ENCODE measurements at regions not wholly inside any gene's neighbourhood (a gene's known extent, or its start where the extent isn't known, plus 50 kb on each side); places are given as distances from the start of the nearest gene placed in this dataset.

DNA sequence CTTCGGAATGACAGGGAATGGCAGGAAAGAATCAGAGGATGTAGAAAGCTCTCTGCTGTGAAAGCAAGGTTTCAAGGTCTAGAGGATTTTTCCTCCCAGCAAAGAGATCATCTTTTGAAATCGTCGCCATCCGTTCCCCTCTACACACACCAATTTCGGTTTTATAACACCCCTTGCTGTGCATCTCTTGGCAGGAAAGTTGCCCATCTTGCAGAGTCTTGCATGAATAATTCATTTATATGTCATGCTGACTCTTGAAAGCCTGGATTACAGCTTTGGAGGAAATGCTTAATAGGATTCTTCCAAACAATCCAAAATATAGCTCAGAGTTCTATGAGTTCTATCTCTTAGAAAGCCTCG is 262.7 kb downstream of the CHL1 start:
- DNase-seq = no peak

DNA sequence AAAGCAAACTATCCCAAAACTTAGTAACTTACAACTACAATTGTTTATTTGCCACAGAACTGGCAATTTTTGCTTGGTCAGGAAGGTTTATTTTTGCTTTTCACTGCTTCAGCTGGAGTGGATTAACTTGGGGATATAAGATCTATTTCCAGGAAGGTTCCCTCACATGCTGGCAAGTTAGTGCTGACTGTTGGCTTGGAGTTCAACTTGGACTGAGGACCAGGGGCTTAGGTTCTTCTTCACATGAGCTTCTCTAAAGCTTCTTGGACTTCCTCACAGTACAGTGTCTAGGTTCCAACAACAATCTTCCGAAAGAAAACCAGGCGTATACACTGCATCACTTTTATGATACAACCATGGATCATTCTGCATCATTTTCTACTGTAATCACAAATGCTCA is 264.4 kb downstream of the CHL1 start:
- DNase-seq = no peak

DNA sequence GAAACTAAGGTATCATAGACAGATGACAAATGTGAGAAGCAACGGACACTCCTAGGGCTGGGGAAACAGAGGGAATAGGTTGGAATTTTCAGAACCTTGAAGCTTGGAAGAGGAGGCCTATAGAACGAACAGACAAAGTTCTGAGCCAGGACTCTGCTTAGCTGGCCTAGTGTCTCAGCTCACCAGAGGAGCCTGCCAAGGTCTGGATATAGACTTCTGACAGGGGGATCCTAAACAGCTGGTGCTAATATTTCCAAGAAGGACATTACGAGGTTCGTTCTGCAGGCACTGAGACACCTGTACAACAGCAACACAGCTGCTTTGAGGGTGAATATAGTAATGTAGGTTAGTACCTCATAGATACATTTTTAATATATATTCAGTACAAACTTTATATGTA is 266.3 kb downstream of the CHL1 start:
- DNase-seq = no peak

DNA sequence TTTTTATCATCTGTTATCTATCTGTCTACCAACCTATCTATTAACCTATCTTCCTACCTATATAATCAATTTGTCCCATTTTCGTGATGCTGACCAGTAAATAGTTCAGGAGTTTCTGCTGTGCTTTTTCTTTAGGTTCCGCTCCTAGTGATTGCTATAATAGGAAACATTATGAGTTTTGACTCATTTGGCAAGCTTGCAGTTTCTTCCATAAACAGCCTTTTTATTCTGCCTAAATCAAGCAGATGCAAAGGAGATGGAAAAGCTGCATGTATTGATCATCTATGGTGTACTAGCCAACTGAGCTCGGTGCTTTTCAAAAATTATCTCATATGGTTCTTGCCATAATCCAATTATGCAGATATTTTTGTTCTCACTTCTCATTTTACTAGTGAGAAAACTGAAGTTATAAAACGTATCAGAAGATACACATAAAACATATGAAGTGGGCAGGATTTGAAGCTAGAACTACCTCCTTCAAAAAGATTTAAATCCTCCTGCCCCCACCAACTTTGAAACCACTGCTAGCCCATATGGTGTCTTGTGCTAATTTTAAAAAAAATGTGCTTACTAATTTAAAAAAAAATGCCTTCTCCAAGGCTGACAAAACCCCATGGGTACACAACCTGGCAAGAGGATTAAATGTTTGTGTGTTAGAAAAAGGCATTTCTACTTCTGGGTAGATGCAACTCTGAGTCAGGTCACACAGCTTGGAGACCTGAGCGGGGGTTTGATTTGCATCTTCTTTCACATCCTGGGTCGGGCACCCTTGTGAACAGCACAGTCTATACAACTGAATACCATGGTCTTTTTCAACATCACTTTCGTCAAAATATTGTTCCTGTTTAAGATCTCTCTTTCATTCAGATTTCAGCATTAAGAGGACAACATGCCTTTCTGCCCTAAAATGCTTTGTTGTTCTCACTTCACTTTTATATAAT is 267.0 kb downstream of the CHL1 start:
- DNase-seq = no peak

DNA sequence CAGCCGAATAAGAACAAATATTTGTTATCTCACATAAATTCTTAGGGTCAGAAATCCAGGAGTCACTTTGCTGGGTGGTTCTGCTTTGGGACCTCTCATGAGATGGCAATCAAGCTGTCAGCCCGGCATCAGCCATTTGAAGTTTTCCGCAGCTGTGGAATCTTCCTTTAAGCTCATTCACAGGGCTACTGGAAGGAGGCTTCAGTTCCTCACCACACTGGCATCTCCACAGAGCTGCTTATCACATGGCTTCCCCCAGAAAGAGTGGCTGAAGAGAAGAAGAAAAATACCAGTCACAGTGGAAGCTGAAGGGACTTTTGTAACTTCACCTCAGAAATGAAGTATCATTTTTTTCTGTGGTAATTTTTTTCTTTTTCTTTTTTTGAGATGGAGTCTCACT is 267.7 kb downstream of the CHL1 start:
- no peak for DNase-seq

DNA sequence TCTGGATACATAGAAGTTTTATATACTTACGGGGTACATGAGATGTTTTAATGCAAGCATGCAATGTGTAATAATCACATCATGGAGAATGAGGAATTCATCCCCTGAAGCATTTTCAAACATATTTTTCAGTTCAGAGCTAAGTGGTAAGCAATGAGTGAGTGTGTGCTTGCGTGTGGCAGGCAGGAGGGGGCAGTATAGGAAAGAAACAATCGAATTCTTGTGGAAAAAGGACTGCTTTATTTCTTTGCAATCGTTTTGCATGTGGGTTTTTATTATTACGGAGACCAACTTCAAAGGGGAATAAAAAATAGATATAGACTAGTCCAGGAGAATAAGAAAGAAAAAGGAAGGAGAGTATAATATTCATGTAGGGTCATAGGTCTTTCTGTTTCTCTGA is 271.6 kb downstream of the CHL1 start:
- no peak for DNase-seq

DNA sequence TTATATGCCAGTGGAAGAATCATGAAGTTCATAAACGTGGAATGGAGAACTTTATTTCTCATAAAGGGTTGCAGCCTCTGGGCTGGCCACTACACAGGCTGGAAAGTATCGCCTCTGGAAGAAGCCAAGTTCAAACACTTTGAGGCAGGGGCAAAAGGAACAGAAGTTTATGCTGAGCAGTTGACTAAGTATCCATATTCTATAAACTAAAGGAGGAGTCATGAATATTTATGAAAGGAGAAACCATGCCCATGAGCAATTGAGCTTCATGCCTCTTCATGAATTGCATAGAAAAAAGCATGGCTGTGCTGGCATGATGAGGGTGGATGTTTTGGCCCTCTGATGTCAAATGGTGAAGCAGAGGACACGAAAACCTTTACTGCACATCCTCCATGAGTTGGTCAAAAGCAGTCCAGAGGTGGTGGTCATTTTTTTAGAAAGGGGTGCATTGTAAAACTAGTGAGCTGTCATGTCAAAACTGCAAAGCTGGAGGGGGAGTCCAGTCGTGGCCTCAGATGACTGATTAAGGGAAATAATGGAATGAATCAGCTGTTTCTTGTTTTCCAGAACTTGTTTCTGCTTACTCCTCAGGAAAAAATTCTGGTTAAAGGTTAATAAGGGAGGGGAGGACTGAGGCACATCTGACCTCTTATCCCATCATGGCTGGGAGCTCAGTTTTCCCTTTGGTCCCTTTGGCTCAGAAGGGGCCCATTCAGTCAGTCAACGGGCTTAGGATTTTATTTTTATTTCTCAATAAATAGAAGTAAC is 276.7 kb downstream of the CHL1 start:
- DNase-seq = no peak

DNA sequence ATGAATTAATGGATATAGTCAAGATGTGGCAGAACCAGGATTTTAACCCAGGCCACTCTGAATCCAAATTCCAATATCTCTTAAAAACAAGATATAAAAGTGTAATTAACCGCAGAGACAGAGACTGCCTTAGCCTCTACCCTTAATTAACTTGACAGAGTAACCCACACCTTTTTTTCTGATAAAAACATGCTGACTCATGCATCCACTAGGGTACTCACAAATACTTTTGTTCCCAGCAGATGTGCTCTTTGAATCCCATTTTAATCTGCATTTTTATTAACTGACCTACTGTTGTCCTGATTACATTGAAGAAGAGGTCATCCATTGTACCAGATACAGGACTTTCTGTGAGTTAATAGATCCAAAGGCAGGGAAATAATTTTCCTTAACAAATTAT is 278.3 kb downstream of the CHL1 start:
- DNase-seq = no peak

DNA sequence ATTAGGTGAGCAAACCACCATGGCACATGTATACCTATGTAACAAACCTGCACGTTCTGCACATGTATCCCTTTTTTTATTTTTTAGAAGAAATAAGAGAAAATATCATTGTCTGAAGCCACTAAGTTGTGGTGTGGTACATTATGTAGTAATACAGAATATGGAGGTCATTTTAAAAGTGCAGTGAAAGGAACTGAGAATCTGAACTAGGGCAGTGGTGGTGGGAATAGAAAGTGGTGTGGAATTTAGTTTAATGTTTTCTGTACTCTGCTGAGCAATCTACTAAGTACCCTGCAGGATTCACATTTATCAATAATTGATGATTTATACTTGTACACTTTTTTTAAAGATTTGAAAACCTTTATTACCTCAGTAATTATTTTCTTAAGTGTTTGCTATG is 283.5 kb downstream of the CHL1 start:
- DNase-seq = no peak

DNA sequence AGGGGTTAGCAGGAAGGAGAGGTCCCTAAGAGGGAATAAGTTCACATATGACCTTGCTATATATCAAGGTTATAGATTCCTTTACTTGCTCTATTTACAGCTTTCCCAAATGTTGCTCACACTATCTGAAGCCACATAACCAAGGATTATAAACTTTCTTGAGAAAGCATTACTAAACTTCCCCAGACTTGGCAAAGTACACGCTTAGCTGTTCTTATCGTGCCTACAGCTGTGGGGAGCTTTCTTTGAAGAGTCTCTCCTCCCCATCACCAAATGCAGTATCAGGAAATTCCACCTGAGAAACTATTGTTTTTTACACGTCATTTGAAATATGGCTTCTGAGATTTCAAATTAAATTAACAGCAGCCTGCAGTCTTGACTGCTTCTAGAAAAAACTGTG is 284.5 kb downstream of the CHL1 start:
- DNase-seq = no peak

DNA sequence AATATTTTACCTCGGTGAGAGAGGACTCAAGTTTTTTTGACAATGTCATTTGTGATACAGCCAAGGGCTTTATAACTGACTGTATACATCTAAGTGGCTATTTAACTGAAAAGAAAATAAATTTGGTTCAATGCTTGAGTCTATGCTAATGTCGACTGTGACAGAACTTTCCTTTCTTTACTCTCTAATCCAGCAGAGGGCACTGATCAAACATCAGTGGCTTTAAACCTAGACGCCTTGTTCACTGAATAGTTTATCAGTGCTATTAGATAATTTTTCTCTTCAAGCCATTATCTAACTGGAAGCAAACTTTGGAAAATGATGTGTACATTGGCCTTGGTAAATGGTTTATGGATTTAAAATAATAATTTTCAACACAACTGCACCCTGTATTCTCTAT is 285.1 kb downstream of the CHL1 start:
- no peak for DNase-seq

DNA sequence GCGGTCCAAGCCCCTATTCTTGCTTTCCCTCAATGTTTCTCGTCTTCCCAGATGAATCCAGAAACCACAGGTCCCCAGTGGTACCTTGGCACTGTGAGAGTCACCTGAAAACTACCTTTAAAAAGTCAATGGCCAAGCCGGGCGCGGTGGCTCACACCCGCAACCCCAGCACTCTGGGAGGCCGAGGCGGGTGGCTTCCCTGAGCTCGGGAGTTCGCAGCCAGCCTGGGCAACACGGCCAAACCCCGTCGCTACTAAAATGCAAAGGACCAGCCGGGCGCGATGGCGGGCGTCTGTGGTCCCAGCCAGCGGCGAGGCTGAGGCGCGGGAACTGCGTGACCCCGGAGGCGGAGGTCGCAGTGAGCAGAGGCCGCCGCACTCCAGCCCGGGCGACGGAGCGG is 285.9 kb downstream of the CHL1 start:
- DNase-seq = no peak

DNA sequence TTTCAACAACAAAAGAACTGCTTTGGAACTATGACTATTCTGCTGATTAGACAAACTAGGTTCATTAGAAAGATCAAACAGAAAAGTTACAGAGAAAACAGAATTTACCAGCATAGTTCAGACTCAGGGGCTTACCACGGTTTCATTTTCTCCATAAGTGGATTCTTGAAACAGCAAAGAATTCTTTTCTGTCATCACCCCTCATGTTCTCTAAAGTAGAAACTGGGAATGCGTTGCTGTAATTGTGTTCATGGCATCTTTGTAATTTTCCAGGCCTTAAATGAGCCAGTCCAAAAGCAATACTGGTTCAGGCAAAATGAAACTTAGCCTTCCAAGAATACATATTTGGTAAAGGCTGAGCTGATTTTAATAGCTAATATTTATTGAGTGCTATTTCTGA is 287.8 kb downstream of the CHL1 start:
- DNase-seq = no peak

DNA sequence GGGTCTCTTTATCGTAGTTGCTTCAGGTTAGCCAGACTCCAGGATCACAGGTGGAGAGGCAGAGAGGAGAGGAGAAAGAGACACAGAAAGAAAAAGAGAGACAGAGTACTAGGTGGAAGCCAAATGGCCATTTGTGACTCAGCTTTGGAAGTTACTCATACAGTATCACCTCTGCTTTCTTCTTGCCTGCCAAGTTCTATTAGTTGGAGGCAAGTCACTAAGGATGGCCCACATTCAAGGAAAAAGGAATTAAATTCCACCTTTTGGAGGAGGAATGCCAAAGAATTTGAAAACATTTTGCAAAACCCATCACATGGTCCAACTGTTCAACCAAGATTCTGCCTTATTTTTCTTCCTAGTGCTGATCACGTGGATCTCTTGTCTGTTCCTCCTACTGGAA is 291.1 kb downstream of the CHL1 start:
- DNase-seq = no peak

DNA sequence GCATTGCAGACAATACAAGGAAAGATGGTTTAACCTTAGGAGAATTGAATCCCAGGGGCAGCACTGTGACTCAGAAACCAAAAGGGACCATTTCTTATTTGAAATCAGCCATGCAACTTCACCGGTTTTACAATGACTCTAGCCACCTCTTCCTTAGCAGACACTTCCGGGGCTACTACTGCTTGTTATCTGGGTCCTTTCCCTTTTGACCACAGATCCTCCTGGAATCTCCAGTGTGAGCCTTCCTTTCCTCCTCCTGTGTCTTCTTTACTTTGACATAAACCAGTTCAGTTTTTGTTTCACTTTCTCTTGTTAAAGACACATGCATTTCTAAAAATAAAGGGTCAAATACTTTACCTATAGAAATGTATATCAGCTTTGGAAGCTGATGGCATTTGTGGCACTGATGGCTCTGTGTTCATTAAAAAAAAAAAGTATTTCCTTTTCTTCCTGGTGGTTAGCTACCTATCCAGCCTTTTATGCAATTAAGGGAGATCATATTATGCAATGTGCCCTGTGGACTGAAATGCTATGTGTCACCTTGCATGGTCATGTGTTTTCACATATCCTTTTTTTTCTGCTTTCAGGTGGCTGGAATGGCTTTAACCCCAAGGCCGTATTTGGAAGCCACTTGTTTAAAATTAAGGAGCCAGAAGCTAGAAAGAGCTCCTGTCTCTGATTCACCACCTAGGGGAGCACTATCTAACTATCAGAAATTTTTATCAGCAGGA is 296.2 kb downstream of the CHL1 start:
- no peak for DNase-seq

DNA sequence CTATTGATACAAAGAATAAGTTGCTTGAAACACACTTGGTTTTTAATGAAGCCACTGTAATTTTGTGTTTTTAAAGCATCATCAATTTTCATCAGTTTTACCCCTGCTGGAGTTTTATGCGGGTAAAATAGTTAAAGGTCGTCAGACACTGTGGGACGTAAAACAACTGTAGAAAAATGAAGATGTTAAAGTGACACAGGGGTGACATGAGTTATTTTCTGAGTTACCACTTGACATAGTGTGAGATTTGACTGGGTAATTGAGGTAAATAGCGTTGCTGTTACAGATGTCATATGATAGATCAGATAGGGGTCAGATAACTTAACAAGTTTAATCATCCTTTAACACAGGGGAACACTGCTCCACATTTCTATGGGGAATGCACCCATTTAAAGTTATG is 297.6 kb downstream of the CHL1 start:
- no peak for DNase-seq

DNA sequence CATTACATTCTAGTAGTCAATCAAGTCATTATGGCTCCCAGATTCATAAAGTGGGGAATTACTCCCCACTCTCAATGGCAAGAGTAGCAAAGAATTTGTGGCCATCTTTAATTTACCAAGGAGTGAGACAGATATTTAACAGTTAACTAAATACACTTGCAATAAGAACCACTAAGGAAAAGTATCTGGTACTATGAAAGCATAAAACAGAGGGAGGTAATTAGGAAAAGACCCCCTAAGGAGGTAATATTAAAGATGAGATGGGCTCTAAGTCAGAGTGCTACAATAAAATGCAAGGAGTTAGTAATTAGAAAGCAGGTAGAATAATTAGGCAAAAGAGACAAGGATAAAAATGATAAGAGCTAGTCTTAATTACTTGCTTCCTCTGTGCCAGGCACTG is 301.9 kb downstream of the CHL1 start:
- DNase-seq = no peak

DNA sequence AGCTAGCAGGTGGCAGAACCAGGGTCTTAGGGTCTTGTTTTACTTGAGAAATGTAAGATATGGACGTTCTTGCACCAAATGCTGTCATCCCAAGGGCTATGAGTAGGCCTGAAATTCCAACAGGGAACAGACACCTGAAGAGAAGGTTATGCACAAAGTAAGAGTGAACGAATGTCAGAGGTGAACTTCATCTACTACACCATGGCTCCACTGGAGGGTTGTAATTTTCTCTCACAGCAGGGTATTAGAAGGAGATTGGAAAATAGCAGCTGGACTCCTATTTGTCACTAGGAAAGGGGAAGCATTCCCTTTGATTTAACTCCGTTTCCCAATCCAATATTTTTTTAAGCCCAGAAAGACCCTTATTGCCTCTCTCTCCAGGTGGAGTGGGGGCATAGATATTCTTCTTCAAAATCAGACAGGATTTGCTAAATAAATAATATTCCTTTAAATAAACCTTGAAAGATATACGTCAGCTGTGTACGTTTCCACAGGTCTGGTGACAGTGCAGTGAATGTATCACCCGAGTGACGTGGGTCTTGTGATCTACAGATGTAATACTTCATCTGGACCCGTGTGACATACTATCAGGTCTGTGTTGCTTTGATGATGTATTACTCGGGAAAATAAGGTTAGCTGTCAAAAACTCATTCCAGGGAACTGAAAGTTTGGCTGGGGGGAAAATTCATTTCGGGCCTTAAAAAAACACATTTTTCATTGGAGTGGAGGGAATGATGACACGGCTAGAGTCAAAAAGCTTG is 302.6 kb downstream of the CHL1 start:
- no peak for DNase-seq

DNA sequence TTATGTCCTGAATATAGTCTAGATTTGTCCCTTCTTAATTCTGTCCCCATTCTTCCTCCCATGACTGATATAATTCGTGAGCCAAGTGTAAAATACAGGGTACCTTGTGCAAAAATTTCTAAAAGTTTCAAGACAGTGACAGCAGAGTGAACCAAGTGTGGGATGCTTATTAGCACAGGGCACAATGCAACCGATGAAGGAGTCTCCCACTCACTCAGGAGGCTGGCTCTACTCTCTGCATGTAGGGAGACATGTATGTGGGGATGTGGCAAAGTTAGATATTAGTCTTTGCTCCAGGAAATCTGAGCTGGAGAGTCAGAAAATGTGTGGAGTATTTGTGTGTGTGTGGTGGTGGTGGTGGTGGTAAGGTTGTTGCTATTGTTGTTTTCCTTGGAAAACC is 305.9 kb downstream of the CHL1 start:
- no peak for DNase-seq

DNA sequence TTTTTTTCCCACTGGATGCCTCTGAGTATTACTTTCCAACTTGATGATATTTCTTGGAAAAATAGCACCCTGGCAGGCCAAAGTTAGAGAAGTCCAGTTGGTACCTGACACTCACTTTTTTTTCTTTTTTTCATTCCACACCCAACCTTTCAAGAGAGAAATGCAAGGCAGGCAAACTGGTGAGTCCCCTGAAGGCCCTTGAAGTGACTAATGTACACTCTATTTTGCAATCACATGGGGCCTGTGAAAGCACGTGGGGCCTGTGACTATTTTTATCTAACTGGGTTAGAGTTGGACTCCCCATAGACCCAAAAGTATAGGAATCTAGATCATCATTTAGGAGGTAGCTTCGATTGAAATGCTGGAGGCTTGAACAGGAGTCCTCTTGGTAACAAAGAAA is 316.7 kb downstream of the CHL1 start:
- no peak for DNase-seq

DNA sequence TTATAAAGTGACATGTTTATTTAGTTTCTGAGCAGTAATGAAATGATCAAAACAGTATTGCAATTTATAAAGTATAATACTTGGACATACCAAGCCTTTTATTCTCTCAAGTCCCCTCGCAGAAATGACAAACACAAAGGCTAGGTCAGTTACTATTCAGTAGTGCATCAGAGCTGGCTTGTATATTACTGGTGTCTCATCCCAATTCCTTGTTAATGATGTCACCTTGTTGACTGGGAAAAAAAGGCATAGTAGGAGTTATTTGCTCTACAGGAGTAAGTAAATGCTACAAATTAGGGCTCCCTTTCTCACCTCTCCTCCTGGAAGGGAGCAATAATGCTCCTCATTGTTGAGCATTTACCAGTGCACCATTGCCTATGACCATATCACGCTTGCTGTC is 317.6 kb downstream of the CHL1 start:
- DNase-seq = no peak

DNA sequence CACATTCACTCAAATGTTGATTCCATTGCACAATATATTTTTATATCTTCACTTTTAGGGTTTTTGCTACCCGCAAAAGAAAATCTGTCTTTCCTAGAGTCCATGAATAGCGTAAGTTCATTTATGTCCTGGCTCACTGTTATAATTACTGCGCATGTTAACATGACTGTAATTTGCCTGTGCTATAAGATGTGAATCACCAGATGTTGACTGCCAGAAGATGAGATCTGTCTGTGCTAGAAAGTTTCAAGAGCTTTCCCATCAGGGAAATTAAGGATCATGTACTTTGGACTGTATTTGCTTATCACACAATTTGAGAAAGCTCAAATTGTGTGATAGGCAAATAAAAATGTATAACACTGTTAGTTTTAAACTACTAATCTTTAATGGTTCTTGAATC is 322.5 kb downstream of the CHL1 start:
- DNase-seq = no peak

DNA sequence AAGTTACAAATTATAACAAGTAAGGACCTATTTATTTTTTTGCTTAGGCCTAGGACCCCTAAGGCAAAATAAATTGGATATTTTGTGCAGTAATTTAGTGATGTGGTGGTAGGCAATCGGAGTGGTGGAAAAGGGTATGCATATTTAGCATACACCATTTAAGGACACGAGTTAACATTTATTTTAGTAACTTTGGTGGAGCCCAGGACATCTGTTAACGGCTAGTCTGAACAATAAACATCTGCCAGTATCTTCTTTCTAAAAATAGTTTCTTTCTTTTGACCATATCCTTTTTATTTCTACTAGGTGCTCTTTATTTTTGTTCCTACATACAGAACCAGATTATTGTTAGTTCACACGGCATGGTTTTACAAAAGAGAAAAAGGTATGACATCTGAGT is 326.3 kb downstream of the CHL1 start:
- DNase-seq = no peak

All from fibroblast of skin of right biceps (primary cell).